GM23248 (cell line): ENCODE measurements at regions not wholly inside any gene's neighbourhood (a gene's known extent, or its start where the extent isn't known, plus 50 kb on each side); places are given as distances from the start of the nearest gene placed in this dataset.

ENCODE experiments used
- EZH2 ChIP-seq: fragments of 200-600 bp; sonication (generic); IDR thresholded peaks from 2 replicates; pipeline ENCODE4 v1.6.1; 2018; ENCODE audit warnings: antibody characterized with exemption, mild to moderate bottlenecking; ENCODE audit not compliant: insufficient read depth, poor library complexity, severe bottlenecking
- EZH2phosphoT487 ChIP-seq: fragments of 200-600 bp; sonication (generic); IDR thresholded peaks from 2 replicates; pipeline ENCODE4 v1.6.1; 2018; ENCODE audit warnings: antibody characterized with exemption, moderate library complexity, mild to moderate bottlenecking, low read depth; ENCODE audit not compliant: insufficient read depth

DNA sequence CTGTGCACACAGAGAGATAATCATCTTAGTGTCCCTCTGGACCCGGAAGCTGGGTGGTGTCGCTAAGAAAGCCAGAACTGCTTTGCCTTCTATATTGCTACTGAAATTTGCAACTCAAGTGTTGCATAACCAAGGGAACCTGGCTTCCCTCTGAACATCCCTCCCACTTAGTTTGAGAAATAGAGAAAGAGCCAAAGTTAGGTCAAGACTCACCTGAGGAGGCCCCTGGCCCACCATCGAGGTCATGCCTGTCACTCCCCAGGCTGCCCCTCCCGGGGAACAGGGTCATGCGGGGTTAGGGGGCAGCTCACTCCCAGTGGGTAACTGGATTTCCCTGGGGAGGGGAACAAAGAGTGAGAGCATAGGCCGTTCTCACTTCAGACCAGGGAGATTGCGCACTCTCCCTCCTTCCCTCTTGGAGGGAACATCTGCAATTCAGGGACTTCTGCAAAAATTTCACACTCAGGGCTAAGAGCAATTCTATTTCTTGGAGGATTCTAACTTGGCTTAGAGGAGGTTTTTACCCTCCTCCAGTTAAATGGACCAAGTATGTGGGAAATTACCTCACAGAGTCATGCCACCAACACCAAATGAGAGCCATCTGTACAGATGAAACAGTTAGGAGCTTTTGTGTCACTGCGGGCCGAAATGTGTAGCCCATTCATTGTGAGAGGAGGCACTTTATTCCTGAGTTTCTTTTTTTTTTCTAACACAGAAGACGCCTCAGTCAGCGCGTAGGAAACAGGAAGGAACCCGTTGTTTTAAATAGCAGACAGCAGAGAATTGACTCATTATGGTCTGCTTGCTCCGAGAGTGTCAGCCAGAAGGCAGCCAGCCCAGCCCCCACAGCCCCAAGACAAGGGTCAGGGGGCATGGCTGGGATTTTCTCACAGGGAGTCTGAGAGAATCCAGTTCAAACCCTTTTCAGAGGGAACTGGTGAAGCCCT, 221.3 kb downstream of the ARHGAP12 start:
- TF ChIP-seq EZH2 (no peak), EZH2phosphoT487 (no peak)
